ENCODE measurements at regions not wholly inside any gene's neighbourhood (a gene's known extent, or its start where the extent isn't known, plus 50 kb on each side); places are given as distances from the start of the nearest gene placed in this dataset.

- DNase-seq, result no peak
These were observed 83.5 kb upstream of the FNDC3A start for GRCh38 chr13:48892053-48892687.

GRCh38 chr13:48892688-48893075 lies 83.0 kb upstream of the FNDC3A start:
- no peak for DNase-seq

DNA sequence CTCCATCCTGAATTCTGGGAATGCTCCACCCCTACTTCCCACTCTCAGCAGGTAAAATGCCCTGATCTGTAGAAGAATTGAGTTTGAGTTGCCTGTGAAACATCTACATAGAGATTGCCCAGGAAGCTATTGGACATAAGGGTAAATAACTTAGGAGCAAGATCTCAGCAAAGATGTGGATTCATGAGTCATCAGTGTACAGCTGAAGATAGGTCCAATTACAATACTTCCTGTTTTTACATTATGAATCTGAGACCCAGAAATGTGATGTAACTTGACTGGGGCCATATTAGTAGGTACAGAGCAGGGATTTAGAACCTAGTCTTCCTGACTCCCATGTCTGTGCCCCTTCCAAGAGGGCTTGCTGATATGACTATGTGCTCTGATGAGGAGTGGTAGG lies 79.4 kb upstream of the FNDC3A start:
- no peak for DNase-seq

DNA sequence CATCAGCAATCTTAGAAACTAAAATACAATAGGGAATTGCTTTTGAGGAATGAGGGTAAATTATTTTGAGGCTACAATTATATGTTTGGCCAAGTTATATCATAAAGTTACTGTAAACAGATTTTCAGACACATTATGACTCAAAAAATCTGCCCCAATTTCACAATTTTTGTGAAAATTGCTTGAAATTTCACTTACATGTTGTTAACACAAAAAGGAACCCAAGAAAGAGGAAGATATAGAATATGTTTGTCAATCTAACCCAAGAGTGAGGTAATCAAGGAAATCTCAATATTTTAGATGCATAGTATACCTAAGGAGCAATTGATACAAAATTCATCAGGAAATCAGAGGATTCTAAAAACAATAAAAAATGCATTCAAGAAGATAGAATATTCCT lies 73.9 kb upstream of the FNDC3A start:
- DNase-seq, result no peak

DNA sequence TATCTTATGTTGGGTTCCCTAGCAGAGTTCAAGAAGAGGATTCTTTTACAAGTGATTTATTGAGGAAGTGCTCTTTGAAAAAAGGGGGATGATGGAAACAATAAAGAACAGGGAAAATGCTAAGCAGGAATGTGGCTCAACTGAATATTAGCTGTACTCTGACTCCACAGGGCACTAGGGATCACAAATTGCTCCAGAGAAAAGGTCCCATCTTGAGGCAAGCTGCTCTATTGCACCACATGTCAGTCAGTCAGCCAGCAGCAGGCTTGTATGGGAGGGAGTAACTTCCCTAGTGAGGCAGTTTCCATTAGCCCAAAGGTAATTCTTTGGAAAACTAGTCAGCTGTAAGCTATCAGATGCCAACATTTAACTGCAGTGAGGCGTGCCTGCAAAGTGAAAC lies 73.3 kb upstream of the FNDC3A start:
- no peak for DNase-seq

GRCh38 chr13:48904668-48905290 lies 70.9 kb upstream of the FNDC3A start:
- DNase-seq, result no peak

- no peak for DNase-seq
These were observed 69.5 kb upstream of the FNDC3A start for GRCh38 chr13:48906200-48906599.

GRCh38 chr13:48908381-48909055 lies 67.2 kb upstream of the FNDC3A start:
- DNase-seq, result no peak

GRCh38 chr13:48909056-48909389 lies 66.7 kb upstream of the FNDC3A start:
- no peak for DNase-seq

DNA sequence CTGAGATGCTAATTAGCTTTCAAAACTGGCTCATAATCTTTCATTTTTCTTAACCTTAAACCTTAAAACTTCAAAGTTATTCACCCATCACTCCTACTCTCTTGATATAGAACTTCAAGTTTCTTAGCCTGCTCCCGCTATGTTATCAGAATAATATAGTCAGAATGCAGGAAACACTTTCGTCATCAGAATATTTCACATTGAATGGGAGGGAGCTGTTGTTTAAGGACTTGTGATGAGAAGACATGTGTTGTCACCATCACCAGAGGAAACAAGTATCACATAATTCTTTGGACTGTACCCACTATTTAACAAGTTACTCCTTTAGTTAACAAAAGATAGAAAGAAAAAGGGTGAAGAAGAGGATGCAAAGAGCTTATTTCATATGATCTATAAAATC lies 65.0 kb upstream of the FNDC3A start:
- DNase-seq, result no peak

DNA sequence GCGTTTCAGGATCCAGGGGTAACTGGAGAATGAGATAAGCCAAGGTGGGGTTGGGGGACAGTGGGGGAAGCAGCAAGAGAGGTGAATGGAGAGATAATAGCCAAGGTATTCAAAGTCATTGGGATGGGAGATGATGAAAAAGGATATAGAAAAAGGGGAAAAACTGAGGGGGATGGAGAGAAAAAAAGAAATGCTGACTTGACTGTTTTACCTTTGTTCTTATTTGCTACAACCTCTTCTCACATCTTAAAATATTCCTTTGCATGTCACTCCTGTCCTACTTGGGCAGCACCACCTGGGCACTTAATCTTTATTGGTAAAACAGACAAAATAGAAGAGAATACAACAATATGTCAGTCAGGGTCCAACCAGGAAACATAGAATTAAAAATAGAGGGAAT lies 56.0 kb upstream of the FNDC3A start:
- DNase-seq, result no peak

DNA sequence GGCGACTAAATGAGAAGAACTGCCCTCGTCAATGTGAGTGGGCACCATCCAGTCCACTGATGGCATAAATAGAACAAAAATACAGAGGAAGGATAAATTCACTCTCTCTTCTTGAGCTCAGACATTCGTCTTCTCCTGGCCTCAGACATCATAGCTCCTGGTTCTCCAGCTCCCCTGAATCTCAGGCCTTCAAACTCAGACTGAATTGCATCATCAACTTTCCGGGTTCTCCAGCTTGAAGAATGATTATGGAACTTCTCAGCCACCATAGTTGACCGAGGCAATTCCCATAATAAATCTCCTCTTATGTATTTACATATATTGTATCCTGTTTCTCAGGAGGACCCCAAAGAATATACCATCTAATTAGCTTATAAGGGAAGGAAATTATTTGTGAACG lies 55.0 kb upstream of the FNDC3A start:
- DNase-seq, result no peak

DNA sequence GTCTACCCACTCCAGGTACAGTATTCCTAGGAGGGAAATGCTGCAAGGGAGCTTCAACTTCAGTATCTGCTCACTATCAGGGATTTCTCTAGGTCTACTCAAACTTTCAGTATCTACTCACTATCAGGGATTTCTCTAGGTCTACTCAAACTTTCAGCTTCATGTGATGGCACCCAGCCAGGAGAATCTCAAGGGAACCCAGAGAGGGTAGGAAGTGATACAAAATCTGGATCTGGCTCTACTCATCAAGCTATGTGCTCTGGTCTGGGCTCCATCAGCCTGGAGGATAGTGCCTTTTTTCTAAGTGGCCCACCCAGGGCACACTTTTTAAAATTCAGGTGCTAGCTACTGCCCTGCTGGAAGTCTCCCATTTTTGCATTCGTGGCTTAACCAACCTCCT lies 52.3 kb upstream of the FNDC3A start:
- DNase-seq, result no peak

DNA sequence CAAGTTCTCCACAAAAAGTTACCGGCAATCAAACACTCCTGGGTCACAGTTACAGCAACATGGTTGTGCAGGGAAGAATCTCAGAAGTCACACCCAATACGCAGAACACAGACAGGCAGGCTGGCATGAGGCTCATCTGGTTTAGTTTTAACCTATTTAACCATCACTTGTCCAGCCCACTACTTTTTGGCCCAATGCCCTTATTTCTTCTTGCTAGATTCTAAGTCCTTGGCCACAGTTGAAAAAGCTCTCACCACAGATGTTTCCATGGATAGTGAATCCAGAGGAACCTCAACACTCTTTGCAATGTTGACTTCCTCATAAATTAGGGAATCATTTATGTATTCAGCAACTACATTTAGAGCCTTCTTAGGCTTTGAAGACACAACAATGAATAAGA lies 50.7 kb upstream of the FNDC3A start:
- DNase-seq, result no peak
